ENCODE measurements at regions not wholly inside any gene's neighbourhood (a gene's known extent, or its start where the extent isn't known, plus 50 kb on each side); places are given as distances from the start of the nearest gene placed in this dataset.
A peak's percentile ranks its signal among the peaks of the same experiment; 100 is the strongest.

DNA sequence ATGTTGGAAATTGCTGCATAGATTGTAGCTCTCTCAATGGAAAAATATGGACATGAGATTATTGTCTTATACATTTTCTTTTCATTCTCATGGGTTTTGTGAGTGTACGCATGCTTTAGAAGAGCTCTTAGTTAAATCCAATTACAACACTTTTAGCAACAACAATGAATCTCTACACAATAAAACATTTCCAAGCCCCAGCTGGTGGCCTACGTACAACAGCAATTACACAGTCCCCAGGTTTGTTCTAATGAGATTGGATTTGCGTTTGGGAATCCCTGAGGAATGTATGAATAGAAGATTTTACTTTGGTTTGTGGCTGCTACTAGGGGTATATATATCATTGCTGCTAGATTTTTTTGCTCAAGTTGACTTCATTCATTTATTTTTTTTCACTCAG lies 98.6 kb downstream of the FHDC1 start:
- DNase-seq (ENCODE audit: low spot score): no peak

- no peak for DNase-seq (ENCODE audit: low spot score)
Measured at GRCh38 chr4:153036931-153037482, 100.9 kb downstream of the FHDC1 start.

GRCh38 chr4:153038623-153039311 lies 102.6 kb downstream of the FHDC1 start:
- no peak for DNase-seq (ENCODE audit: low spot score)

DNA sequence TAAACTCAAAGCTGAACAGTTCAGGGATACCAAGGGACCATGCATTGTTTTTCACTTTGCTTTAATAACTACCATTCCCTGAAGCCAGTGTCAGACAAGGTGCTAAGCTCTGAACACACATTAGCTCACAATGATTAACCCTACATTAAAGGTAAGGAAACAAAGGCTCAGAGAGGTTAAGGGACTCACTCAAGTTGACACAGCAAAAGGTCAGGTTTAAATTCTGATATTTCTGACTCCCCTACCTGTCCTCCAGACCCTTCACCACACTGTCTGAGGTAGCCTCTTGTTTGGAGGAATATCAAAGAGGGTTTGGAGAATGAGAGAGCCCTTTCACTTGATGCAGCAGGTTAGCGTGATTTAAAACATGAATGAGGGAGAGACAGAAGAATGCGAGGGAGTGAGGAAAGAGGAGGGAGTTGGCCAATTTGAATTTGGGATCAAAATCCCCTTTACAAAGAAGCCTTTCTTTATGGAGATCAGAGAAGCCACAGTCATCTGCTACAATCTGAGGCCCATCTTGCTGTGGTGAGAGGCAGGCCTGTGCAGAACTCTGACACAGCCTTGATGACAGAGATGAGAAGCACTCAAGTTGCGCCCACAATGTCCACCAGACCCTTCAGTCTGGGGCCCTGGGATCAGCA lies 103.5 kb downstream of the FHDC1 start:
- DNase-seq (ENCODE audit: low spot score): no peak

DNA sequence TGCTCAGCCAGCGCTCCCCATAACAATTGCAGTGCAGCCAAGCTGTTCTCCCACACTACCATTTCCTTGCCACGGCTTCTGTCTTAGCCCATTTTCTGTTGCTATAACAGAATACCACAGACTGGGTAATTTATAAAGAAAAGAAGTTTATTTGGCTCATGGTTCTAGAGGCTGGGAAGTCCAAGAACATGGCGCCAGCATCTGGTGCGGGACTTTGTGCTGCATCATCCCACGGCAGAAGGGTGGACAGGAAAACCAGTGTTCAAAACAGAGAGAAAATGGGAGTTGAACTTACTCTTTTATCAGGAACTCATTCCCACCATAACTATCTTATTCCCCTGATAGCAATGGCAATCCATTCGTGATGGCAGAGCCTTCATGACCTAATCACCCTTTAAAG lies 104.6 kb downstream of the FHDC1 start:
- no peak for DNase-seq (ENCODE audit: low spot score)

DNA sequence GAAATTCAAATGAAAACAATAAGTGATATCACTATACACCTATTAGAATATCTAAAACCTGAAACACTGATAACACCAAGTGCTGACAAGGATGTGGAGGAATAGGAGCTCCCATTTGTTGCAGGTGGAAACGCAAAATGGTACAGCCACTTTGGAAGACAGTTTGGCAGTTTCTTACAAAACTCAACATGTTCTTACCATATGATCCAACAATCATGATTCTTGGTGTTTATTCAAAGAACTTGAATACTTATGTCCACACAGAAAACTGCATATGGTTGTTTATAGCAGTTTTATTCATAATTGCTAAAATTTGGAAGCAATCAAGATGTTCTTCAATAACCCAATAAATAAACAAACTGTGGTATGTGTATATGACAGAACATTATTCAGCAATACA lies 107.9 kb downstream of the FHDC1 start:
- DNase-seq (ENCODE audit: low spot score): no peak

- DNase-seq (ENCODE audit: low spot score): no peak
Measured at GRCh38 chr4:153045111-153045982, 109.2 kb downstream of the FHDC1 start.

- DNase-seq (ENCODE audit: low spot score): no peak
Measured at GRCh38 chr4:153058671-153059060, 122.5 kb downstream of the FHDC1 start.

GRCh38 chr4:153060196-153060595 lies 124.1 kb downstream of the FHDC1 start:
- no peak for DNase-seq (ENCODE audit: low spot score)

GRCh38 chr4:153061971-153062370 lies 125.8 kb downstream of the FHDC1 start:
- DNase-seq (ENCODE audit: low spot score): no peak

DNA sequence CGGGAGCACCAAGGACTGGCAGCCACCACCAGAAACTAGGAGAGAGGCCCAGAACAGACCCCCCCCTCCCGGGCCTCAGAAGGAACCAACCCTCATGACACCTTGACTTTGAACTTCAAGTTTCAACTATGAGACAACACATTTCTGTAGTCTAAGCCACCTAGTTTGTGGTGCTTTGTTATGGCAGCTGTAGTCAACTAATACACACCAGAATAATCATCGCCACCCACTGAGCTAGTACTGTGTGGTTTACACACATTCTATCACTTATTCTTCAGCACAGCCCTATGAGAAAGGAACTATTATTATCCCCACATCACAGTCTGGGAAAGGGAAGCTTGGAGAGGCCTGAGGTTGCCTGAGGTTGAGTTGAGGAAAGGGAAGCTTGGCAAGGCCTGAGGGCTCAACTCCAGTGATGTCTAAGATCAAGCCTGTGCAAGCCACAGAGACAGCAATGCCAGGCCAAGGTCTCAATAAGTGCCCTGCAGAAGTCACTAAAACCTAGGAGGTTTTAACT lies 126.6 kb downstream of the FHDC1 start:
- DNase-seq (ENCODE audit: low spot score): no peak

DNA sequence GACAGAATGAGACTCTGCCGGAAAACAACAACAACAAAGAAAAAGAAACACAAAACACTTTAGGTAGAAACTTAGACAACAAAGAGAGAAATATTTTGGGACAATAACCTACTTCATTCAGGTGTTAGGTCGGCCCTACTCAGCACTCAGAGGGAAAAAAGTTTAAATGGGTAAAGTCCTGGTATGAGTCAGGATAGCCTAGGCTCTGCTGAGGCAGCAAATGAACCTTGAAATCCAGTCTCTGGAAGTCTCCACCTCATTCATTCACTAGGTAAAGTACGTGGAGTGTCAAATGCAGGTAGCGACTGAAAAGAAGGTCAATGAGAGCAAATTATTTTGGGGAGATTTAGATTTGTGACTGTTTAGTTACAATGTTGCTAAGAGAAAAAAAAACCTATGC lies 127.4 kb downstream of the FHDC1 start:
- DNase-seq (ENCODE audit: low spot score): no peak

- DNase-seq (ENCODE audit: low spot score): peak; percentile 48
Measured at GRCh38 chr4:153064571-153064970, 128.4 kb downstream of the FHDC1 start.

- no peak for DNase-seq (ENCODE audit: low spot score)
Measured at GRCh38 chr4:153065276-153065675, 129.2 kb downstream of the FHDC1 start.

- no peak for DNase-seq (ENCODE audit: low spot score)
Measured at GRCh38 chr4:153067376-153067775, 131.3 kb downstream of the FHDC1 start.

DNA sequence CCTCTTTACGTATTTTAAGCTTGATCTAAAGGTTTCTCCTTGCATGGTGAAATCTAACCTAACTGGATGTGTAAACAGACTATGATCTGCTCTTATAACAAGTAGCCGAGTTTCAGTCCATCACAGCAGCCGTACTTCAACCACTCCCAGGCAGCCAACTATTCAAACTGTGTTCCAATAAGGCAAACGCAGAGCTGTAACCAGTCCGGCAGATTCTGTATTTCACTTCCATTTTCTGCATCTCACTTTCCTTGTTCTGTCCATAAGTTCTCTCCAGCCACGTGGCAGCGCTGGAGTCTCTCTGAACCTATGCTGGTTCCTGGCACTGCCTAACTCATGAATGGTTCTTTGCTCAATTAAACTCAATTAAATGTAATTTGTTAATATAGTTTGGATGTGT lies 132.6 kb downstream of the FHDC1 start:
- no peak for DNase-seq (ENCODE audit: low spot score)

- DNase-seq (ENCODE audit: low spot score): no peak
Measured at GRCh38 chr4:153071958-153072598, 132.2 kb upstream of the TRIM2 start.

DNA sequence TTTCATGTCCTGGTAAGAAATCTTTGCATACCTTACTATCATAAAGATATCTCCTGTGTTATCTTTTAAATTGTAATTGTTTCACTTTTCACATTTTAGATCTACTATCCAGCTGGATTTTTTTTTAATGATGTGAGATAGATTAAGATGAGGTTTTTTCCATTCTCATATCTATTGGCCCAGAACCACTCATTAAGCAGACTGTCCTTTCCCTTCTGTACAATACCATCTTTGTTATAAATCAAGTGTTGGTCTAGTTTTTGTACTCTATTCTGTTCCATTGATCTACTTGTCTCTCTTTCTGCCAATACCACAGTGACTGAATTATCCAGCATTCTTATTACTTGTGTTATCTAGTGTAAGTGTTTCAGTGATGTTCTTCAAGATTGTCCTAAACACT lies 131.6 kb upstream of the TRIM2 start:
- DNase-seq (ENCODE audit: low spot score): no peak

DNA sequence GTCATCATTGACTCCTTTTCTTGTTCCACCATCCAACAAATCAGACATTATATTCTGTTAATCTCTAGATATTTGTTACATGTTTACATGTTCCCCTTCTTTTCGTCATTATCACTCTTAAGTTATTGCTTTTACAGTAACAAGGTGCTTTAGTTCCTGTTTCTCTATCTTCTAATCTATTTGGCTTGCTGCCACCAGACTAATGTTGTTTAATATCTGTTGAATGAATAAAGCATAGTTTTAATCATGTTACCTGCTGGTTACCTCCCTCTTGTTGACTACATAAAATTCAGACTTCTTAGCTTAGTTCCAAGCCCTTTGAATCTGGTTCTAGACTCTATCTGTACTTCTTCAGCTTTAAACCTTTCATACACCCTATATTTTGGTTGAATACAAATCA lies 129.8 kb upstream of the TRIM2 start:
- DNase-seq (ENCODE audit: low spot score): no peak

DNA sequence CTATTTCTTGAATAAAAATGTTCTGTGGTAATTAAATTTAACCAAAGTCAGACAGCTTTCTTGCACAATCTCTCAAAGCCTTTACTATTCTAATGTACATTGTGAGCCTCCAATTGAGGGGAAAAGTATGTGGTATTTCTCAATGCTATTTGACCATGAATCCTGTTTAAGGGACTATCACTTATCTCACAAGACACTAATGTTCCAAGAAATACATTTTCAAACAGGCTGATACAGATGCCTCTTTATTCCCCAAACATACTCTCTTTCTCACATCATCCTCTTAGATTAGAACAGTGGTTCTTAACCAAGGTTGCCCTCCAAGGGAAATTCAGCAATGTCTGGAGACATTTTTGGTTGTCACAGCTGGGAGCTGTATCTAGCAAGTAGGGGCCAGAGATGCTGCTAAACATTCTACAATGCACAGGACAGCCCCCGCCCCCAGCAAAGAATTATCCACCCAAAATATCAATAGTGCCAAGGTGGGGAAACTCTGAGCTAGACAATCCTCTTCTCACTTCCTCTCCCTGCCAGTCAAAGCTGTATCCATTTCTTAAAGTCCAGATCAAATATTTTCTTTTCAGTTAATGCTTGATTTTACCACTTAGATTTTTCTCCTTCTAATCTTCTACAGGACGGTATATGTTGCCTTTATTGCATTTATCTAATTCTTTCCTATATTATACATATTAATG lies 129.2 kb upstream of the TRIM2 start:
- DNase-seq (ENCODE audit: low spot score): no peak

DNA sequence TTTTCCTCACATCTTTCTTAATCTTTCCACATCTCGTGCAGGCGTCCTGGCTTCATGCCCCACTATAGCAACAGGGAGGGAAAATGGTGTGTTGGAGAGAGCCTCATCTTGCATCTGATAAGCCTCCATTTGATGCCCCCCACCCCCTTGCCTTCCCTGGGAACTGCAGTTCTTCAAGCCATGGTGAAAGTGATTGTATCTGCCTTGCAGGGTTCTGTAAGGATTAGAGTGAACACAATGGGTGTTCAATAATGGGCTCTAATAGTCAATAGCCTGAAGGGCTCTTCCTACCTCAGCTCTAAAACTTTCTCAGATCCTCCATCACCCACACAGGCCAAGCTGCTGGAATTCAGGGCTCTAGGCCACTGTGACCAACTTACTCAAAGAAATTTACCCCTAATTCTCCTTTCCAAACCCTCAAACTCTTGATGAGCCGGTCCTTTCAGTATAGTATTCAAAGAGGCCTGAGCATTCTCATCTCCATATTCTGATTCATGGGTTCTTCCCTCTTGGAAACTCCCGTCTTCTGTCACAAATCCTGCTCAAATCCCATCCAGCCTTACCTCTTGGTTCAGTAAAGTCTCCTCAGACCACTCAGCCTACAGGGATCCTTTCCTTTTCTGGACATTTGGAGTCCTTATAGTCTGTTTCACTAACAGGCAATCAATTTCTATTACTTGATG lies 128.3 kb upstream of the TRIM2 start:
- DNase-seq (ENCODE audit: low spot score): no peak
